A673 (cell line): ENCODE measurements at regions not wholly inside any gene's neighbourhood (a gene's known extent, or its start where the extent isn't known, plus 50 kb on each side); places are given as distances from the start of the nearest gene placed in this dataset.

Source experiments
- EZH2 ChIP-seq: fragments of 200-600 bp; sonication (generic); IDR thresholded peaks from 2 replicates; pipeline ENCODE4 v1.6.1; 2017; ENCODE audit warnings: borderline replicate concordance, low read depth, mild to moderate bottlenecking, mixed read lengths, antibody characterized with exemption, low read length; ENCODE audit not compliant: poor library complexity, severe bottlenecking
- TF ChIP-seq, protein P1 (sequence below): fragments of 300-800, 200-600 bp; sonication (generic); conservative IDR thresholded peaks from 2 replicates; pipeline ENCODE4 v1.5.1; 2017; ENCODE audit warnings: low read depth, mild to moderate bottlenecking, antibody characterized with exemption, low read length, moderate library complexity, mixed read lengths

DNA sequence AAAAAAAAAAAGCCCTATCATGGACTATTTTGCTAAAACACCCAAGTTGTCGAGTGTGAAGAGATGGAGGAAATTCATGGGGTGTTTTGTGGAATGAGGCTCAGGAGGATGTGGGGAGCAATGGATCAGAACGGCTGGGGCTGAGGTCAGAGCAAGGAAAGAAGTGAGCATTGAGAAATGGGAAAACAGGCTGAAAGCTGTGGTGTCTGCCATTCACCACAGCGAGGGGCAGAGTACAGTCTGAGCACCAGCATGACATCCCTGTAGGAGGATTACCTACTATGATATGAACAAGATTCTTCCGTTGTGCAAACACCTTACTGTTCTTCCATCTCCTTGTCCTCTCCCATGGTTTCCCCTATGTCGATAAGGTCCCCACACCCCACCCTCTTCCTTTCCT lies 193.1 kb downstream of the TMEM114 start:
- TF ChIP-seq EZH2: no peak
- TF ChIP-seq, protein P1, sequence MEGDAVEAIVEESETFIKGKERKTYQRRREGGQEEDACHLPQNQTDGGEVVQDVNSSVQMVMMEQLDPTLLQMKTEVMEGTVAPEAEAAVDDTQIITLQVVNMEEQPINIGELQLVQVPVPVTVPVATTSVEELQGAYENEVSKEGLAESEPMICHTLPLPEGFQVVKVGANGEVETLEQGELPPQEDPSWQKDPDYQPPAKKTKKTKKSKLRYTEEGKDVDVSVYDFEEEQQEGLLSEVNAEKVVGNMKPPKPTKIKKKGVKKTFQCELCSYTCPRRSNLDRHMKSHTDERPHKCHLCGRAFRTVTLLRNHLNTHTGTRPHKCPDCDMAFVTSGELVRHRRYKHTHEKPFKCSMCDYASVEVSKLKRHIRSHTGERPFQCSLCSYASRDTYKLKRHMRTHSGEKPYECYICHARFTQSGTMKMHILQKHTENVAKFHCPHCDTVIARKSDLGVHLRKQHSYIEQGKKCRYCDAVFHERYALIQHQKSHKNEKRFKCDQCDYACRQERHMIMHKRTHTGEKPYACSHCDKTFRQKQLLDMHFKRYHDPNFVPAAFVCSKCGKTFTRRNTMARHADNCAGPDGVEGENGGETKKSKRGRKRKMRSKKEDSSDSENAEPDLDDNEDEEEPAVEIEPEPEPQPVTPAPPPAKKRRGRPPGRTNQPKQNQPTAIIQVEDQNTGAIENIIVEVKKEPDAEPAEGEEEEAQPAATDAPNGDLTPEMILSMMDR: no peak
